Breast epithelium (tissue), 4 donors: ENCODE measurements at regions not wholly inside any gene's neighbourhood (a gene's known extent, or its start where the extent isn't known, plus 50 kb on each side); places are given as distances from the start of the nearest gene placed in this dataset.

Experiments used
- DNase-seq, 2 donors: peaks; one replicate each; pipeline ENCODE4 v3.0.0-alpha.2; 2019; ENCODE audit warnings: low spot score in 2 of 2
- H3K27ac ChIP-seq, 2 donors: fragments of 200-600 bp; sonication (generic) in 1 of 2; one replicate each; pipeline ENCODE4 v1.5.1; 2016 to 2019; ENCODE audit warnings: mild to moderate bottlenecking in 1 of 2
- H3K27me3 ChIP-seq, 2 donors: fragments of 200-600 bp; sonication (generic) in 1 of 2; one replicate each; pipeline versions ENCODE4 v1.5.1 to v1.6.0; 2017 to 2019; ENCODE audit warnings: control low read depth in 1 of 2, mild to moderate bottlenecking in 1 of 2
- H3K36me3 ChIP-seq: fragments of 200-600 bp; one replicate; pipeline ENCODE4 v1.5.1; 2019
- H3K4me1 ChIP-seq, 2 donors: fragments of 200-600 bp; sonication (generic); one replicate each; pipeline ENCODE4 v1.5.1; 2016 to 2019; ENCODE audit warnings: control low read depth in 1 of 2
- H3K4me3 ChIP-seq, 3 donors: fragments of 200-600 bp; sonication (generic); 1 replicate in 2 of 3; 2 replicates in 1 of 3; pipeline ENCODE4 v1.5.1; 2016 to 2019; ENCODE audit warnings: mild to moderate bottlenecking in 3 of 3, moderate library complexity in 2 of 3
- H3K9me3 ChIP-seq, 2 donors: fragments of 200-600 bp; sonication (generic) in 1 of 2; one replicate each; pipeline ENCODE4 v1.5.1; 2016 to 2019; ENCODE audit warnings: control low read depth in 1 of 2
- POLR2A ChIP-seq: fragments of 450-650 bp; IDR thresholded peaks from one replicate; pipeline ENCODE4 v1.6.1; 2016; ENCODE audit warnings: antibody characterized with exemption, mild to moderate bottlenecking, moderate library complexity
- POLR2AphosphoS5 ChIP-seq, 3 donors: sonication (generic); formaldehyde crosslinking; IDR thresholded peaks; one replicate each; pipeline ENCODE4 v1.6.1; 2017; ENCODE audit warnings: antibody characterized with exemption in 3 of 3
- intact Hi-C: fragments of 100-400 bp; cut with DNase I; formaldehyde crosslinking; loops from one replicate; pipeline ENCODE4 v1.15.1; 2023; ENCODE audit warnings: low total_unique reads
- TF ChIP-seq, protein P1 (sequence below), 3 donors: fragments of 450-650 bp; IDR thresholded peaks; one replicate each; pipeline ENCODE4 v1.5.1; 2016 to 2017; ENCODE audit warnings: antibody characterized with exemption in 3 of 3, mild to moderate bottlenecking in 3 of 3, moderate library complexity in 3 of 3

DNA sequence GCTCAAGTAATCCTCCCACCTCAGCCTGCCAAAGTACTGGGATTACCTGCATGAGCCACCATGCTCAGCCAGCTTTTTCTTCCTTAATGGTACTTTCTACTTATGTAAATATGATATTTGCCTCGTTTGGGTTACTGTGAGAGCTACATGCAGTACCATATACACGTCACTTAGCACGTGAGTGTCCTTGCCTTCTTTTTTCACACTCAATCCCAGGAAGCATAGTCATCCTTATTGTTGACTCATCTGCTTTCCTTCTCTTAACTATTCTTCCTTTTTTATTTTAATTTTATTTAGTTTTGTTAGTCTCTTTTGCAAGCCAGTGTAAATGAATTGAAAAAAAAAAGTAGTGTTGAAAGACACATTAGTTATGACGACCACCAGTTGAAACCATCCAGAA is 205.9 kb downstream of the HIPK3 start:
- Histone ChIP-seq H3K4me3 (no peak overlapping the region), H3K27me3 (no peaks in the 10 kb centered on the region), H3K36me3 (no peaks in the 10 kb centered on the region), H3K9me3 (no peaks in the 10 kb centered on the region), H3K27ac (no peak overlapping the region), H3K4me1 (no peaks in the 10 kb centered on the region)
- TF ChIP-seq, protein P1, sequence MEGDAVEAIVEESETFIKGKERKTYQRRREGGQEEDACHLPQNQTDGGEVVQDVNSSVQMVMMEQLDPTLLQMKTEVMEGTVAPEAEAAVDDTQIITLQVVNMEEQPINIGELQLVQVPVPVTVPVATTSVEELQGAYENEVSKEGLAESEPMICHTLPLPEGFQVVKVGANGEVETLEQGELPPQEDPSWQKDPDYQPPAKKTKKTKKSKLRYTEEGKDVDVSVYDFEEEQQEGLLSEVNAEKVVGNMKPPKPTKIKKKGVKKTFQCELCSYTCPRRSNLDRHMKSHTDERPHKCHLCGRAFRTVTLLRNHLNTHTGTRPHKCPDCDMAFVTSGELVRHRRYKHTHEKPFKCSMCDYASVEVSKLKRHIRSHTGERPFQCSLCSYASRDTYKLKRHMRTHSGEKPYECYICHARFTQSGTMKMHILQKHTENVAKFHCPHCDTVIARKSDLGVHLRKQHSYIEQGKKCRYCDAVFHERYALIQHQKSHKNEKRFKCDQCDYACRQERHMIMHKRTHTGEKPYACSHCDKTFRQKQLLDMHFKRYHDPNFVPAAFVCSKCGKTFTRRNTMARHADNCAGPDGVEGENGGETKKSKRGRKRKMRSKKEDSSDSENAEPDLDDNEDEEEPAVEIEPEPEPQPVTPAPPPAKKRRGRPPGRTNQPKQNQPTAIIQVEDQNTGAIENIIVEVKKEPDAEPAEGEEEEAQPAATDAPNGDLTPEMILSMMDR (IDR thresholded peaks at IDR 0.05) = no peak
- no peak for TF ChIP-seq POLR2AphosphoS5 (IDR thresholded peaks at IDR 0.05)
- TF ChIP-seq POLR2A = no peak
- intact Hi-C loops = no loop called here
- DNase-seq = no peak

- intact Hi-C loops = no loop called here
- TF ChIP-seq, protein P1 (IDR thresholded peaks at IDR 0.05) = no peak
- H3K27ac ChIP-seq = no peak overlapping the region
- no peaks in the 10 kb centered on the region for H3K27me3 ChIP-seq
- H3K4me1 ChIP-seq = no peaks in the 10 kb centered on the region
- H3K9me3 ChIP-seq = no peaks in the 10 kb centered on the region
- DNase-seq = no peak
- no peak overlapping the region for H3K4me3 ChIP-seq
- no peaks in the 10 kb centered on the region for H3K36me3 ChIP-seq
These were observed 204.4 kb downstream of the HIPK3 start for GRCh38 chr11:33461369-33462125.

DNA sequence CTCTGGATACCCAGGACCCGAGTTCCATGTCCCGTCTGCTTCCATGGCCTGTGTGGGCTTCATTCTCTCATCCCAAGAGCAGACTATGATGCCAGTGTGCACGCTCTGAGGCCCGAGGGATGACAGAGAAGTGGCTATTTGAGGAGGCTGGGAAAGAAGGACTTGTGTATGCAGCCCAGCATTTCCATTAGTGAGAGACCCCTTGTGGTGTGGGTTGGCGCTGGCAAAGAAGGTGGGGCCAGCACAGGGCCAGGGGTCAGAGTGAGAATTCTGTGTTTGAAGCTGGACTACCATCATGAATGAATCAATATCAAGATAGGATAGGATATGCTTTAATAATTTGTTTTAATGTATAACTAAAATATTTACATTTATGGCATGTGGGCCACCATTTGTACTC is 200.8 kb downstream of the HIPK3 start:
- Histone ChIP-seq H3K27me3 (no peaks in the 10 kb centered on the region), H3K4me1 (no peaks in the 10 kb centered on the region), H3K36me3 (no peaks in the 10 kb centered on the region), H3K27ac (no peak overlapping the region), H3K4me3 (no peak overlapping the region), H3K9me3 (no peaks in the 10 kb centered on the region)
- TF ChIP-seq POLR2AphosphoS5 (IDR thresholded peaks at IDR 0.05) (no peak), POLR2A (no peak)
- TF ChIP-seq, protein P1 (IDR thresholded peaks at IDR 0.05) = no peak
- intact Hi-C loops = no loop called here
- no peak for DNase-seq

GRCh38 chr11:33455867-33456463 is 198.8 kb downstream of the HIPK3 start:
- TF ChIP-seq POLR2AphosphoS5 (IDR thresholded peaks at IDR 0.05) (no peak), POLR2A (no peak)
- TF ChIP-seq, protein P1 (IDR thresholded peaks at IDR 0.05) = no peak
- no peak overlapping the region for H3K27ac ChIP-seq
- intact Hi-C loops = no loop called here
- DNase-seq = no peak
- H3K4me3 ChIP-seq = no peak overlapping the region
- no peaks in the 10 kb centered on the region for H3K4me1 ChIP-seq
- no peaks in the 10 kb centered on the region for H3K27me3 ChIP-seq
- no peaks in the 10 kb centered on the region for H3K36me3 ChIP-seq
- H3K9me3 ChIP-seq = no peaks in the 10 kb centered on the region

GRCh38 chr11:33454264-33454663 is 197.1 kb downstream of the HIPK3 start:
- H3K27me3 ChIP-seq = no peaks in the 10 kb centered on the region
- no peak overlapping the region for H3K27ac ChIP-seq
- H3K4me3 ChIP-seq = no peak overlapping the region
- DNase-seq = no peak
- no peaks in the 10 kb centered on the region for H3K36me3 ChIP-seq
- H3K4me1 ChIP-seq = no peaks in the 10 kb centered on the region
- H3K9me3 ChIP-seq = no peaks in the 10 kb centered on the region
- TF ChIP-seq, protein P1 (IDR thresholded peaks at IDR 0.05) = no peak
- TF ChIP-seq POLR2A (no peak), POLR2AphosphoS5 (IDR thresholded peaks at IDR 0.05) (no peak)
- intact Hi-C loops = no loop called here
